ENCODE measurements at regions not wholly inside any gene's neighbourhood (a gene's known extent, or its start where the extent isn't known, plus 50 kb on each side); places are given as distances from the start of the nearest gene placed in this dataset.

DNA sequence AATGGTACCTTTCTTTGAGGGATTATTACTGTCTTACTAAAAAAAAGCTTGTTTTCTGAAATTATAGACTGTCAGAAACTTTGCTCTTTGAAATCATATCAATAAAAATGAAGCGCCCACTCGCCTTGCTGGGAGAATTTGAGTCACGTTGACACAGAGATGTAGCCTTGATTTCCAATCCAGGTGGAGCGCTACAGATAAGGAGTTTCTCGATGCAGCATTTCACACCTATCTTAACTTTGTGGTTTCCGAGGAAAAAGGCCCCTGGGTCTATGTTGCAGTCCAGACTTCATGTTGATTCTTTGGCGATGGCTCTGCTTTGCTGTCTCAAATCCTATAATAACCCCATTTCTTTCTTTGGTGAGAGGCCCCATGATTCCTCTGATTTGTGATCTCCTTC lies 158.1 kb upstream of the ARG1 start:
- H3K36me3 ChIP-seq: no peaks in the 10 kb centered on the region
- H3K27me3 ChIP-seq: no peaks in the 10 kb centered on the region
- no peaks in the 10 kb centered on the region for H3K9me3 ChIP-seq
- no peak overlapping the region for H3K4me3 ChIP-seq
- TF ChIP-seq, protein P1, sequence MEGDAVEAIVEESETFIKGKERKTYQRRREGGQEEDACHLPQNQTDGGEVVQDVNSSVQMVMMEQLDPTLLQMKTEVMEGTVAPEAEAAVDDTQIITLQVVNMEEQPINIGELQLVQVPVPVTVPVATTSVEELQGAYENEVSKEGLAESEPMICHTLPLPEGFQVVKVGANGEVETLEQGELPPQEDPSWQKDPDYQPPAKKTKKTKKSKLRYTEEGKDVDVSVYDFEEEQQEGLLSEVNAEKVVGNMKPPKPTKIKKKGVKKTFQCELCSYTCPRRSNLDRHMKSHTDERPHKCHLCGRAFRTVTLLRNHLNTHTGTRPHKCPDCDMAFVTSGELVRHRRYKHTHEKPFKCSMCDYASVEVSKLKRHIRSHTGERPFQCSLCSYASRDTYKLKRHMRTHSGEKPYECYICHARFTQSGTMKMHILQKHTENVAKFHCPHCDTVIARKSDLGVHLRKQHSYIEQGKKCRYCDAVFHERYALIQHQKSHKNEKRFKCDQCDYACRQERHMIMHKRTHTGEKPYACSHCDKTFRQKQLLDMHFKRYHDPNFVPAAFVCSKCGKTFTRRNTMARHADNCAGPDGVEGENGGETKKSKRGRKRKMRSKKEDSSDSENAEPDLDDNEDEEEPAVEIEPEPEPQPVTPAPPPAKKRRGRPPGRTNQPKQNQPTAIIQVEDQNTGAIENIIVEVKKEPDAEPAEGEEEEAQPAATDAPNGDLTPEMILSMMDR (IDR thresholded peaks at IDR 0.05): no peak
- intact Hi-C loops (cut with DNase I): no loop called here
- no peak overlapping the region for H3K9ac ChIP-seq (ENCODE audit: low read depth in 2 of 2, low read length in 2 of 2)
- no peak overlapping the region for H3K27ac ChIP-seq
- H3K4me1 ChIP-seq: no peaks in the 10 kb centered on the region
- DNase-seq: no peak

DNA sequence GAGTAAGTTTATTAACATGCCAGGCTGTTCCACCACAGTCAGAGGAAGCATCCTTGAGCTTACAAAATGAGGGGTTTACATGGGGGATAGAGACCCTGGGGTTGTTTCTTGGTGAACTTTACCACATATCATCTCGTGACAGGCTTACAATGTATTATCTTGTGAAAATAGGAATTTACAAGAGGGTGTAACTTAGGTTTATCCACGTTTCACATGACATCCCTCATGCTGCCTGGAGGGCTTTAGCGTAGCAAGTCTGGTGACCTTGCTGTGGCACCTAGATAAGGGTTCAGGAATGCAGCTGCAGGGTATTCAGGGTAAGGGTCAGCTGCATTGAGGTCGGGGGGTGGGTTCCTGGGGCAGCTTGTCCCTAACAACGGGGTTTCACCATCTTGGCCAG lies 154.6 kb upstream of the ARG1 start:
- TF ChIP-seq, protein P1 (IDR thresholded peaks at IDR 0.05): no peak
- Histone ChIP-seq H3K27me3 (no peaks in the 10 kb centered on the region), H3K9ac (ENCODE audit: low read depth in 2 of 2, low read length in 2 of 2) (no peak overlapping the region), H3K4me1 (no peaks in the 10 kb centered on the region), H3K36me3 (no peaks in the 10 kb centered on the region), H3K9me3 (no peaks in the 10 kb centered on the region), H3K27ac (no peak overlapping the region), H3K4me3 (no peak overlapping the region)
- intact Hi-C loops (cut with DNase I): no loop called here
- no peak for DNase-seq

DNA sequence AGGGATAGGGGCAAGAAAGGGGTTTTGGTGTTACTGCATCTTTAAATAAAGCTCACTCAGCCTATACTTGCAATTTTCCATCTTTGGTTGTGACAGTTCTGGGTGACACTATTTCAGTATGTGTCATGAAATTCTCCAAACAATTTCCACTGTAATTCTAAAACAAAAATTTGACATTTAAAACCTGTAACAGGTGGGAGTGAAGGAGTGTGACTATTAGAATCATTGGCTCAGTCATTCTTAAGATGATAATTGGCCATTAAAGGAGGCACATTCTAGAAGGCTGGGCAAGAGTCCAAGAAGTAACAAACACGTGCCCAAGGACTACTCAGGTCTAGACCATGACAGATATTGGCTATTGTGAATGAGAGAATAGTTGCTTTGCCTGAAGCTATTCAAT lies 153.3 kb upstream of the ARG1 start:
- no peak overlapping the region for H3K9ac ChIP-seq (ENCODE audit: low read depth in 2 of 2, low read length in 2 of 2)
- DNase-seq: no peak
- no peaks in the 10 kb centered on the region for H3K9me3 ChIP-seq
- no peaks in the 10 kb centered on the region for H3K4me1 ChIP-seq
- TF ChIP-seq, protein P1 (IDR thresholded peaks at IDR 0.05): no peak
- no peak overlapping the region for H3K27ac ChIP-seq
- H3K4me3 ChIP-seq: no peak overlapping the region
- no peaks in the 10 kb centered on the region for H3K36me3 ChIP-seq
- intact Hi-C loops (cut with DNase I): no loop called here
- no peaks in the 10 kb centered on the region for H3K27me3 ChIP-seq

DNA sequence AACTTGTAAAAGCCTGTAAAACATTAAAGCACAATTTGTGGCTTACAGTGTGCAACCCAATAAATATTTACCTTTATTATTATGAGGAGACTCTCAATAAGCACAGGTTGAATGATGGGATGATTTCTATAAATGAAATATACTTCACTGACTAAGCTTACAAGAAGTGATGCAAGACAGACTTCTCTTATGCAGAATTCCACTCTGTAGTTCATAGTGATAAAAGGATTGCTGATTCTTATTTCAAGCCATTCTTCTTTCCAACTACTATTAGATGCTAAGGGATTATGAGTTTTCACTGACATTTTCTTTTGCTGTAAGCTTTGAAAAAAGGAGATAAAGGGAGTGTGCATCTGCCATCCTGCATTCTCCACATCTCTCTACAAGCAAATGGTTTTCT lies 149.0 kb upstream of the ARG1 start:
- Histone ChIP-seq H3K4me3 (no peak overlapping the region), H3K36me3 (no peaks in the 10 kb centered on the region), H3K27ac (no peak overlapping the region), H3K9ac (ENCODE audit: low read depth in 2 of 2, low read length in 2 of 2) (no peak overlapping the region), H3K4me1 (no peaks in the 10 kb centered on the region), H3K9me3 (no peaks in the 10 kb centered on the region), H3K27me3 (no peaks in the 10 kb centered on the region)
- no peak for DNase-seq
- intact Hi-C loops (cut with DNase I): no loop called here
- TF ChIP-seq, protein P1 (IDR thresholded peaks at IDR 0.05): no peak

DNA sequence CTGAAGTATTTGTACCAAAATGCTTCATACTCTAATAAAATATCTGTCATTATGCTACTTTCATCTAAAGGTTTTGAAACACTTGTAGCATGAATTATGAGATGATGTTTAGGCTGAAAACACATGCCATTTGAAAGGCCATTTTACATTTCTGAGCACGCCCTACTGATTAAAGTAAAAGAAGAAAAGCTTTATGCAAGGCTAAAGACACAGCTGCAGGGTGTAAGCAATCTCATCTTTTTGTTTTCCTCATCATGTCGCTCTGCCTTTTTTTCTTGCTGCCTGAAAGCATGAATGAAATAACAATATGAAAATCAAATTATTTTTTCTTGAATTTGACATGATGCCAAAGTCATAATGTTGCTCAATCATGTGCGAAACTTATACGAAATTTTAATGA lies 148.6 kb upstream of the ARG1 start:
- Histone ChIP-seq H3K4me1 (no peaks in the 10 kb centered on the region), H3K9ac (ENCODE audit: low read depth in 2 of 2, low read length in 2 of 2) (no peak overlapping the region), H3K9me3 (no peaks in the 10 kb centered on the region), H3K27ac (no peak overlapping the region), H3K36me3 (no peaks in the 10 kb centered on the region), H3K27me3 (no peaks in the 10 kb centered on the region), H3K4me3 (no peak overlapping the region)
- TF ChIP-seq, protein P1 (IDR thresholded peaks at IDR 0.05): no peak
- intact Hi-C loops (cut with DNase I): no loop called here
- DNase-seq: no peak
